IPS-NIHi11 (cell line): ENCODE measurements at regions not wholly inside any gene's neighbourhood (a gene's known extent, or its start where the extent isn't known, plus 50 kb on each side); places are given as distances from the start of the nearest gene placed in this dataset.
"Not testable (repeated sequence)": the region's sequence is repeated elsewhere in the genome, so short reads cannot be mapped to it uniquely, and the experiment has no call there.

ENCODE experiments used
- DNase-seq: peaks from one replicate; pipeline ENCODE4 v3.0.0; 2012; ENCODE audit warnings: mixed read lengths, low spot score

DNA sequence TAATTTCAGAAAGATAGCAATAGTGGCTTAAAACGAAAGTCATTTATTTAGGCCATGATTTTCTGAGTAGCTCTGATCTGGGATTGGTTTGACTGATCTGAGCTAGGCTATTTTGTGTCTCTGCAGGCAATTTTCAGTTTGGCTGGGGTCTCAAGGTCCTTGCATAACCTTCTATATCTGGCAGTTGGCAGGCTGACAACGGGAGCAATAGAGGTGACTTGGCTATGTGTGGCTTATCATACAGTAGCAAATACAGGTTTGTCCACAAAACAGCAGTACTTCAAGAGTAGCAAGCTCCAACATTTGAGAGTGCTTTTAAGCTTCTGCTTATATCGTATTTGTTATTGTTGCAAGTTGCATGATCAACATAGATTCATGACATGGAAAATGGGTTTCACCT lies 1167.3 kb upstream of the CELF2 start:
- no peak for DNase-seq

- no peak for DNase-seq
Measured at GRCh38 chr10:9851808-9852207, 1165.9 kb upstream of the CELF2 start.

GRCh38 chr10:9853405-9854355 lies 1164.0 kb upstream of the CELF2 start:
- DNase-seq: no peak

- not testable (repeated sequence) for DNase-seq
Measured at GRCh38 chr10:9855451-9855850, 1162.2 kb upstream of the CELF2 start.

- DNase-seq: no peak
Measured at GRCh38 chr10:9858816-9859215, 1158.9 kb upstream of the CELF2 start.

DNA sequence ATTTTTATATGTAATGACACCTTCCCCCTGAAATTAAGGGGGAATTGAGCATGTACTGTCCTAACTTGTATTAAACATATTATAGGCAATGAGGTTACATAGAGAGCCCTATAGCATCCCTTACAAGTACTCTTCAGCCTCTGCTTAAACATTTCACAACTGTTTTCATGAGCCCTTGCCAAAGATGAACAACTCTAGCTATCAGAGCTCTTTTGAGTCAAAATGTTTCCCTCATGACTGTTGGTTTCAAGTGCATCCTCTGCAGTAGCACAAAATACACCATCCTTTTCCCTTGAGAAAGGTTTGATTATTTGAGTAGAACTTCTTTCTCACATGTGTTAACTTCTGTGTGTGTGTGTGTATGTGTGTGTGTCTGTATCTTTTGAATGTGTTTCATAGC lies 1157.6 kb upstream of the CELF2 start:
- DNase-seq: no peak

DNA sequence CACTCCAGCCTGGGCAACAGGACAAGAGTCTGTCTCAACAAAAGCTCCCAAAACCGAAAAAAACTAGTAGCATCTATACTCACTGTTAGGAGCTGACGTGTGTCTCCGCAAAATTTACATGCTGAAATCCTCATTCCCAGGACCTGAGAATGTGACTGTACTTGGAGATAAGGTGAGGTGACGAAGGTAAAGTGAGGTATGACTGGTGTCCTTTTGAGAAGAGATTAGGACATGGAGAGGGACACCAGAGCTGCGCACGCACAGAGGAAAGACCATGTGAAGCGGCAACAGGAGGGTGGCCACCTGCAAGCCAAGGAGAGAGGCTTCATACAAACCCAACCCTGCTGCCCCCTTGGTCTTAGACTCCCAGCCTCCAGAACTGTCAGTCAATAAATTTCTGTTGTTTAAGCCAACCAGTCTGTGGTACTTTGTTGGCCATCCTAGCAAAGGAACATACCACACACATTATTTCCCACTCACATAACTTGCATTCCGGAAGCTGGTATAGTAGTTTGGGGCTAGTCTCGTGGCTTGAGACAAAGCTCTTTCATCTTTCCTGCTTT lies 1154.0 kb upstream of the CELF2 start:
- DNase-seq: no peak

GRCh38 chr10:9868499-9868898 lies 1149.2 kb upstream of the CELF2 start:
- DNase-seq: no peak

DNA sequence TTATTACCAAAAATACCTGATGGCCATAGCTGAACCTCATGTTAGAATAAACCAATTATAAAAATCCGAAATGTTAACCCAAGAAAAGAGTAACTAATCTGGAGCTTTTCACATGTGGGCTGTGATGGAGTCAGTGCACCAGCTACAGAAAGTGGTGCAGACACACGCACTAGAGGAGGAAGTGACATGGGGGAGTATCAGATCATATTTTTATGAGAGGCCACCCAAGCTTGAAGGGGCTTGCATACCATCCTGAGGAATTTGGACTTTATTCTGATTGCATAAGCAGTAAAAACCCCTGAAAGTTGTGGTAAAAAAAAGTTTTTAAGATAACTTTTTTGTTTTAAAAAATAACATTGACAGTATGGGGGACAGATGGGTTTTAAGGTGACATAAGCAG lies 1148.5 kb upstream of the CELF2 start:
- DNase-seq: no peak

DNA sequence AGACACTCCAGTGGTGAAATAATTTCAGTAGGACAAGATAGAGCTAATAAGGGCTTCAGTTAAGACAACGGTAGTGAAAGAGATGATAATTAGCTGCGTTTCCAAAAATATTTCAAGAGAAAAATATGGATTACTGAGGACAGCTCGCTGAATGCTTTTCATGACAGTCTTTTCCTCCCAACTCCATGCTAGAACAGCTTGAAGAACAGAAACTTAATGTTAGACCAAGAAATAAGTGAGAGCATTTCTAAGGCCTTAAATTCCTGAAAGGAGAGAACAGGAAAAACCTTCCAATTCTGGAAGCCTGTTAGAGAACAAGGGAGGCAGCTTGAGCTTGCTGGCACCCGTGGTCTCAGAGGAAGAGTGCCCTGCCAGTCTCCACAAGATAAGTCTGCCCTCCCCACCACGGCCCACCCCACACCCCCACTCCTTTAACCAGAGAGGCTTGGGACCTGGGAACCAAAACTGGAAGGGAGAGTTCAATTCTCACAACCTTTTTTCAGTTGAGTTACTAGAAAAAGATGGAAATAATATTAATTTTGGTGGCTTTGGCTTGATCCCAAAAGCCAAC lies 1148.0 kb upstream of the CELF2 start:
- no peak for DNase-seq

DNA sequence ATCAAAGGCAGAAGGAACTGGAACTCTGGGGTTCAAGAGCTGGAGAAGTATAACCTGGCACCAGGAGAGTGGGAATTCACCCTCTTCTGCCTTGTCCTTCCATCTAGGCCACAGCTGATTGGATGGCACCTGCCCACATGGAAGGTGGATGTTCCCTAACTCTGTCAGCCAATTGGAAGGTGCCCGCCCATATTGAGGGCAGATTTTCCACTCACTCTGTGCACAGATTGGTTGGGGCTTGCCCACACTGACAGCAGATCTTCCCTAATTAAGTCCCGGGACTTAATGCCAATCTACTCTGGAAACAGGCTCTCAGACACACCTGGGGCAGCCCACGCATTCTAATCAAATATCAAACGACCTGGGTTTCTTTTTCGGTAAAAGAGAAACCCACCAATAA lies 1142.3 kb upstream of the CELF2 start:
- no peak for DNase-seq

GRCh38 chr10:9877978-9878377 lies 1139.7 kb upstream of the CELF2 start:
- no peak for DNase-seq

- DNase-seq: no peak
Measured at GRCh38 chr10:9878383-9878782, 1139.3 kb upstream of the CELF2 start.

DNA sequence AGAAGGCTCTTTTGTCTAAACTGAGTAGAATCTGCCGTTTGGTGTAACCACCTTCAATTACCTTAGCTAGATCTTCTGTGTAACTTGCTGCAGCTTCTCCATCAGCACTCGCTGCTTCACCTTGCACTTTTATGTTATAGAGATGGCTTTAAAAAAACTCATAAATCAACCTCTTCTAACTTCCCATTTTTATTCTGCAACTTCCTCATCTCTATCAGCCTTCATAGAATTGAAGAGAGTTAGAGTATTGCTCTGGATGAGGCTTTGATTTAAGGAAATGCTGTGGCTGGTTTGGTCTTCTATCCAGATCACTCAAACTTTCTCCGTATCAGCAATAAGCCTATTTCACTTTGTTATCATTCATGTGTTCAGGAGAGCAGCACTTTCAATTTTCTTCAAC lies 1131.9 kb upstream of the CELF2 start:
- DNase-seq: no peak

- DNase-seq: no peak
Measured at GRCh38 chr10:9886772-9887171, 1130.9 kb upstream of the CELF2 start.

DNA sequence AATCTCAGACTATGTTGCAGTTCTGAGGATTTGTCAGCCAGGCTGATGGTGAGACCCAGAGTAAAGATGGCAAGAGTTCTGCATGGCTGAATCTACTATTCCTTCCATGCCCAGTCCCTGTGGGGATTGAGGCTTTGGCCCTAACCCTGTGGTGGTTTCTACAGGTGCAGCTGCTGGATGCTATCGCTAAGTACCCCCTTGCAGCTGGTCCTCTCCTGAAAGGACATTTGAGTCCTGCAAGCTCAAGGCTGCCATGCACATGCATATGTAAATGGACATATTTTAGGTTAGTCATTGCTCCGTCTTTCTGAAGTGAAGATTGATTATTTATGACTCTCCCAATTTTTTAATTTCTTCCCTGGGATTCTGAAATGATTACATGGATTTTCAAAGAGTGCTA lies 1122.2 kb upstream of the CELF2 start:
- no peak for DNase-seq

DNA sequence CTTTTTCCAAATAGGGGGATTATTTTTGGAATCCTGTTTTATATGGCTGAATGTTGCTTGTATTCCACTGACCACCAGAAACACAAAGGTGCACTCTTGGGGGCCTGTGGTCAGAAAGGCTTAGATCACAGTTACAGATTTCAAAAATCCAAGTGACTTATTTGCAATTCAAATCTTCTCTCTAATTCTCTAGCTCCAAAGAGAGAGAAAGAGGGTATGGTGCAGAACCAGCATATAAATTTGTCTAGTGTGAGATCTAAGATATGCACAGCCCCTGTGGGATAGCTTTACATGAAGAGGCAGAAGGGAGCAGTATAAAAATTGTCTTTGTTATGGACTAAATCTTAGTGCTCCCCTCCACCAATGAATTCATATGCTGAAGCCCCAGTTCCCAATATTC lies 1121.7 kb upstream of the CELF2 start:
- DNase-seq: no peak

GRCh38 chr10:9898633-9899395 lies 1118.9 kb upstream of the CELF2 start:
- no peak for DNase-seq

GRCh38 chr10:9900751-9901150 lies 1116.9 kb upstream of the CELF2 start:
- DNase-seq: no peak

DNA sequence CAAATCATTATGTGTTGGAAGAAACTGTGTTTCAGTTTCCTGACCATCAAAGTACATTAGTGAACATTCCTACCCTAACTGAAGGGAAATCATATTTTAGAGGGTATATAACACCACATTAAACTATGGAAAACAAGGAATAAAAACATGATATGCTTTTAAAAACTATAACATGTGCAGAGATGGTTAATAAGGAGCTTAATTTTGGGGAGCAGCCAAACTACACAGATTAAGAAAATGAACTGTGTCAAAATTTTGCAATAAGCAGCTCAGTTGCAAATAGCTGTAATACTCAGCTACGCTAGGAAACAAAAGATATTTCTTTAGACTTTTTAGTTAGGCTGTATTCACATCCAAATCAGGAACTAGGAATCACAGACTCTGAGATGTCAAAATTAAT lies 1115.7 kb upstream of the CELF2 start:
- no peak for DNase-seq

DNA sequence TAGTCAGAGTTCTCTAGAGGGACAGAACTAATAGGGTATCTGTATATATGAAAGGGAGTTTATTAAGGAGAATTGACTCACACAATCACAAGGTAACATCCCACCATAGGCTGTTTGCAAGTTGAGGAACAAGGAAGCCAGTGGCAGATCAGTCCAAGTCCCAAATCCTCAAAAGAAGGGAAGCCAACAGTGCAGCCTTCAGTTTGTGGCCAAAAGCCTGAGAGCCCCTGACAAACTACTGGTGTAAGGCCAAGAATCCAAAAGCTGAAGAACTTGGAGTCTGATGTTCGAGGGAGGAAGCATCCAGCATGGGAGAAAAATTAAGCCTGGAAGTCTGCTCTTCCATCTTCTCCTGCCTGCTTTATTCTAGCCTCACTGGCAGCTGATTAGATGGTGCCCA lies 1107.2 kb upstream of the CELF2 start:
- no peak for DNase-seq

DNA sequence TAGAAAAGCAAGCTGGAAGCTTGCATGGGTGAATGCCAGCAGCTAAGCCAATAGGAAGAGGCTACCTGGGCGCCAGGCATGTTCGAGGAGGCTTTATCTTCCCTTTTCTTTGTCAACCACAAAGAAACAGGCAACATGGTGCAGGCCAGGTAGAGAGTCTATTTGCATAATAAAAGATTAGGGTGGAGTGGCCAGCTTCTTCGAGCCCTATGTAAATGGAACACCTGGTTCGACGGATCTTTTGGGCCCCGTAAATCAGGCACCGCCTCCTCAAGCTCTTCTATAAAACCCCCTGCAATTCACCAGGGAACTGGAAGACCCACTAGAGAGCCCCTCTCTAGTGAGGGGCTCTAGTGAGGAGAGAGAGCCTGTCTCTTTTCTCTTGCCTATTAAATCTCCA lies 1106.2 kb upstream of the CELF2 start:
- peak; percentile 23 for DNase-seq
